ENCODE measurements at regions not wholly inside any gene's neighbourhood (a gene's known extent, or its start where the extent isn't known, plus 50 kb on each side); places are given as distances from the start of the nearest gene placed in this dataset.

DNA sequence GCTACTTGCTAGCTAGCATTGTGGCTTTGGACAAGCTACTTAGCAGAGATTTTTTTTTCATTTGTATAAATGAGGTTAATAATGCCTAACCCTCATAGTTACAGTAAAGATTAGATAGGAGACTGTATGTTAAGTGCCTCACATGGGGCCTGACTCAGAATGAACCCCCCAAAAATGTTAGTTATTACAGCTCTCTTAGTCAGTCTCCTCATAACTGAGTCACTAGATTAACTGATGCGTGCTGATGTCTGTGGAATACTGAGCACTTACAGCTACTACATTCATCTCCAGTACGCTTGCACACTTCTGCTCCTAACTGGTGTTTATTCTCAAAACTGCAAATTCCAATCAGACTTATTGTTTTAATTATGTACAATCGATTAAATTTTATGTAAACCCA, 315.3 kb downstream of the SNX13 start:
- H3K9ac ChIP-seq (ENCODE audit: low read length), result peak overlapping the region; percentile 12
- no peaks in the 10 kb centered on the region for H4K20me1 ChIP-seq (ENCODE audit: low read length)
- TF ChIP-seq EZH2phosphoT487 (IDR thresholded peaks at IDR 0.05; ENCODE audit: borderline replicate concordance, low read length) (no peak), EZH2 (IDR thresholded peaks at IDR 0.05; ENCODE audit: low read length, unreplicated experiment) (no peak)
- TF ChIP-seq, protein P1, sequence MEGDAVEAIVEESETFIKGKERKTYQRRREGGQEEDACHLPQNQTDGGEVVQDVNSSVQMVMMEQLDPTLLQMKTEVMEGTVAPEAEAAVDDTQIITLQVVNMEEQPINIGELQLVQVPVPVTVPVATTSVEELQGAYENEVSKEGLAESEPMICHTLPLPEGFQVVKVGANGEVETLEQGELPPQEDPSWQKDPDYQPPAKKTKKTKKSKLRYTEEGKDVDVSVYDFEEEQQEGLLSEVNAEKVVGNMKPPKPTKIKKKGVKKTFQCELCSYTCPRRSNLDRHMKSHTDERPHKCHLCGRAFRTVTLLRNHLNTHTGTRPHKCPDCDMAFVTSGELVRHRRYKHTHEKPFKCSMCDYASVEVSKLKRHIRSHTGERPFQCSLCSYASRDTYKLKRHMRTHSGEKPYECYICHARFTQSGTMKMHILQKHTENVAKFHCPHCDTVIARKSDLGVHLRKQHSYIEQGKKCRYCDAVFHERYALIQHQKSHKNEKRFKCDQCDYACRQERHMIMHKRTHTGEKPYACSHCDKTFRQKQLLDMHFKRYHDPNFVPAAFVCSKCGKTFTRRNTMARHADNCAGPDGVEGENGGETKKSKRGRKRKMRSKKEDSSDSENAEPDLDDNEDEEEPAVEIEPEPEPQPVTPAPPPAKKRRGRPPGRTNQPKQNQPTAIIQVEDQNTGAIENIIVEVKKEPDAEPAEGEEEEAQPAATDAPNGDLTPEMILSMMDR (conservative IDR thresholded peaks at IDR 0.05; ENCODE audit: low read depth, low read length), result no peak
- peak; percentile 90 for ATAC-seq
- H3K9me3 ChIP-seq (ENCODE audit: low read length), result no peaks in the 10 kb centered on the region
- no peaks in the 10 kb centered on the region for H3K9me2 ChIP-seq (replicated peaks; ENCODE audit: low read length)
- peak; percentile 80 for DNase-seq
- no peaks in the 10 kb centered on the region for H3K27me3 ChIP-seq (ENCODE audit: low read length)
- peak overlapping the region; percentile 41 for H3K4me3 ChIP-seq (ENCODE audit: low read length)
- no peaks in the 10 kb centered on the region for H3K36me3 ChIP-seq (ENCODE audit: low read depth, low read length)
- H2AFZ ChIP-seq (ENCODE audit: low read length), result no peak overlapping the region
- no TSS peak for BruUV-seq (replicated peaks)
- CTCF ChIA-PET, result no interaction called here
- H3K4me2 ChIP-seq (ENCODE audit: low read length), result peak overlapping the region; percentile 71
- intact Hi-C loops (cut with micrococcal nuclease), result loop anchor here (2.0 kb wide), 1 partner anchor 24 kb away; no protein-coding TSS in a partner anchor
- peak overlapping the region; percentile 73 for H3K27ac ChIP-seq (ENCODE audit: low read length)
- no peaks in the 10 kb centered on the region for H3F3A ChIP-seq (ENCODE audit: low read length, unreplicated experiment)
- POLR2A ChIA-PET (ENCODE audit: unreplicated experiment), result no interaction called here
- H3K79me2 ChIP-seq (ENCODE audit: low read length), result no peaks in the 10 kb centered on the region
- peaks cover 39% of the 10 kb centered on the region for H3K4me1 ChIP-seq (ENCODE audit: insufficient read depth, low read length)

DNA sequence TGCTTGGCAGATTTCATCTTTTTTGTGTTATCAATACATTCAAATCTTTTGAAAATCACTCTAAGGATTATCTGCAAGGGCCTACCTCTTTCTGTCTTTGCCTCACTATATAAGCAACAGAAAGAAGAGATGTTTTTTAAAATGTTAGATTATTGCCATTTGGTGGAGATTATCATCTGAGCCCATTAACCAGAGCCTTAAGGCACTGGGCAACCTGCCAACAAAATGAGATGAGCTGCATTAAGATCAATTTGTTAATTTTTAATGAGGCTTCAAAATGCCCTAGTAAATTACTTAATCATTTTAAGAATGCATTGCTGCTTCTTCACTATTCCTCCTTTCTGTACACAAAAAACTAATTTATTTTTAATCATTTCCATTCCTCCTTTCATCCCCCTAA, 314.1 kb downstream of the SNX13 start:
- BruUV-seq (replicated peaks), result no TSS peak
- Histone ChIP-seq H2AFZ (ENCODE audit: low read length) (no peak overlapping the region), H3K9me3 (ENCODE audit: low read length) (no peaks in the 10 kb centered on the region), H3K79me2 (ENCODE audit: low read length) (no peaks in the 10 kb centered on the region), H4K20me1 (ENCODE audit: low read length) (no peaks in the 10 kb centered on the region), H3K4me2 (ENCODE audit: low read length) (peak overlapping the region; percentile 71), H3K4me1 (ENCODE audit: insufficient read depth, low read length) (peaks cover 31% of the 10 kb centered on the region), H3K9ac (ENCODE audit: low read length) (0 out of 2 replicates have a peak overlapping the region, but pooled peaks have one; percentile 12), H3K27me3 (ENCODE audit: low read length) (no peaks in the 10 kb centered on the region), H3K9me2 (replicated peaks; ENCODE audit: low read length) (no peaks in the 10 kb centered on the region), H3F3A (ENCODE audit: low read length, unreplicated experiment) (no peaks in the 10 kb centered on the region), H3K4me3 (ENCODE audit: low read length) (no peak overlapping the region), H3K36me3 (ENCODE audit: low read depth, low read length) (no peaks in the 10 kb centered on the region), H3K27ac (ENCODE audit: low read length) (peak overlapping the region; percentile 73)
- intact Hi-C loops (cut with micrococcal nuclease), result no loop called here
- TF ChIP-seq EZH2 (IDR thresholded peaks at IDR 0.05; ENCODE audit: low read length, unreplicated experiment), result no peak
- TF ChIP-seq EZH2phosphoT487 (IDR thresholded peaks at IDR 0.05; ENCODE audit: borderline replicate concordance, low read length), result no peak
- TF ChIP-seq, protein P1 (conservative IDR thresholded peaks at IDR 0.05; ENCODE audit: low read depth, low read length), result no peak
- DNase-seq (no peak), ATAC-seq (no peak)
- ChIA-PET POLR2A (ENCODE audit: unreplicated experiment) (no interaction called here), CTCF (no interaction called here)

DNA sequence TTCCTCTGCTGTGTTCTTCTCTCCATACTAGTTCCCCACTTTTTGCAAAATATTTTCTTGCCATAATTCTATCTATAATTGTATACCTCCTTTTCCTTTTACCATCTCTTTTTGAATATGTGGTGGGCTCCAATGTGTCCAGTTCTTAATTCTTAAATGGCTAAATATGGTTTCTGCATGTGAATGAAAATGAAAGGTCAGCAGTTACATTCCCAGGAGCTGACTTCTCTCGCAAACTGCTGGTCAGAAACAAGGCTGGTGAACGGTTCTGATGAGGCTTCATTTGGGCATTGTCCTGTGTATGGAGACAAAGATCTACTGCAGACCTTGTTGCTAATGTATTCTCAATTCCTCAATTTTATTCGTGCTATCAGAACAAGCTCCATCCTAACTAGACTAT, 309.2 kb downstream of the SNX13 start:
- H2AFZ ChIP-seq (ENCODE audit: low read length), result no peak overlapping the region
- H3K9ac ChIP-seq (ENCODE audit: low read length), result no peak overlapping the region
- BruUV-seq (replicated peaks), result no TSS peak
- no peak overlapping the region for H3K4me2 ChIP-seq (ENCODE audit: low read length)
- DNase-seq (no peak), ATAC-seq (no peak)
- intact Hi-C loops (cut with micrococcal nuclease), result no loop called here
- H3K27me3 ChIP-seq (ENCODE audit: low read length), result no peaks in the 10 kb centered on the region
- H3K4me3 ChIP-seq (ENCODE audit: low read length), result no peak overlapping the region
- H3K9me2 ChIP-seq (replicated peaks; ENCODE audit: low read length), result no peaks in the 10 kb centered on the region
- no peaks in the 10 kb centered on the region for H3K36me3 ChIP-seq (ENCODE audit: low read depth, low read length)
- H3K79me2 ChIP-seq (ENCODE audit: low read length), result no peaks in the 10 kb centered on the region
- ChIA-PET POLR2A (ENCODE audit: unreplicated experiment) (no interaction called here), CTCF (no interaction called here)
- no peaks in the 10 kb centered on the region for H3F3A ChIP-seq (ENCODE audit: low read length, unreplicated experiment)
- no peaks in the 10 kb centered on the region for H3K9me3 ChIP-seq (ENCODE audit: low read length)
- H3K4me1 ChIP-seq (ENCODE audit: insufficient read depth, low read length), result peaks cover 17% of the 10 kb centered on the region
- H3K27ac ChIP-seq (ENCODE audit: low read length), result no peak overlapping the region
- no peaks in the 10 kb centered on the region for H4K20me1 ChIP-seq (ENCODE audit: low read length)
- TF ChIP-seq, protein P1 (conservative IDR thresholded peaks at IDR 0.05; ENCODE audit: low read depth, low read length), result no peak
- TF ChIP-seq EZH2phosphoT487 (IDR thresholded peaks at IDR 0.05; ENCODE audit: borderline replicate concordance, low read length) (no peak), EZH2 (IDR thresholded peaks at IDR 0.05; ENCODE audit: low read length, unreplicated experiment) (no peak)

All from PC-3 (cell line).